NB4 (cell line): ENCODE measurements at regions not wholly inside any gene's neighbourhood (a gene's known extent, or its start where the extent isn't known, plus 50 kb on each side); places are given as distances from the start of the nearest gene placed in this dataset.
"Not testable (repeated sequence)": the region's sequence is repeated elsewhere in the genome, so short reads cannot be mapped to it uniquely, and the experiment has no call there.

Experiments used
- DNase-seq: peaks from one replicate; pipeline ENCODE4 v3.0.0; 2010; ENCODE audit warnings: low read depth
- H3K4me3 ChIP-seq: one replicate; pipeline ENCODE4 v1.5.1; 2011; ENCODE audit warnings: mild to moderate bottlenecking, low read depth, low read length, moderate library complexity
- MAX ChIP-seq: IDR thresholded peaks from 2 replicates; pipeline ENCODE4 v1.6.1; 2011; ENCODE audit warnings: low read depth, low read length
- MYC ChIP-seq: IDR thresholded peaks from 2 replicates; pipeline ENCODE4 v1.6.1; 2011; ENCODE audit warnings: low read depth, low read length
- POLR2A ChIP-seq: IDR thresholded peaks from 2 replicates; pipeline ENCODE4 v1.6.1; 2011; ENCODE audit warnings: mild to moderate bottlenecking; ENCODE audit not compliant: insufficient read length; ENCODE audit errors: extremely low read depth
- TF ChIP-seq, protein P1 (sequence below): IDR thresholded peaks from one replicate; pipeline ENCODE4 v1.5.1; 2012; ENCODE audit warnings: low read depth, low read length

DNA sequence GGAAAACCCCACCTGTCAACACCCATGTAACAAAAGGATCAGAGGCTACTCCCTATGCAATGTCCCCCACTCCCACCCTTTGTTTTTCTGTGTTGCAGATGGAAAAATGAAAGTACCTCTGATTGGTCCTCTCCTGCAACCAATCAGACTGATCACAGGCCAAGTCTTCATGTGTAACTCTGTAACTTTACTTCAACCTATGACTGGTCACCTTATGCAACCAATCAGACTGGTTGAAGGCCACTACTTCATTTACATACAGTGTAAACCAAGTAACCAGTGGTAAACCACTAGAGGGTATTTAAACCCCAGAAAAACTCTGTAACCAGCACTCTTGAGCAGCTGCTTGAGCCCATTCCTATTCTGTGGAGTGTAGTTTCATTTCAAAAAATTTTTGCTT, 266.3 kb upstream of the OLFM3 start:
- peak; percentile 0 for DNase-seq
- H3K4me3 ChIP-seq: no peak overlapping the region
- no peak for TF ChIP-seq POLR2A
- TF ChIP-seq, protein P1, sequence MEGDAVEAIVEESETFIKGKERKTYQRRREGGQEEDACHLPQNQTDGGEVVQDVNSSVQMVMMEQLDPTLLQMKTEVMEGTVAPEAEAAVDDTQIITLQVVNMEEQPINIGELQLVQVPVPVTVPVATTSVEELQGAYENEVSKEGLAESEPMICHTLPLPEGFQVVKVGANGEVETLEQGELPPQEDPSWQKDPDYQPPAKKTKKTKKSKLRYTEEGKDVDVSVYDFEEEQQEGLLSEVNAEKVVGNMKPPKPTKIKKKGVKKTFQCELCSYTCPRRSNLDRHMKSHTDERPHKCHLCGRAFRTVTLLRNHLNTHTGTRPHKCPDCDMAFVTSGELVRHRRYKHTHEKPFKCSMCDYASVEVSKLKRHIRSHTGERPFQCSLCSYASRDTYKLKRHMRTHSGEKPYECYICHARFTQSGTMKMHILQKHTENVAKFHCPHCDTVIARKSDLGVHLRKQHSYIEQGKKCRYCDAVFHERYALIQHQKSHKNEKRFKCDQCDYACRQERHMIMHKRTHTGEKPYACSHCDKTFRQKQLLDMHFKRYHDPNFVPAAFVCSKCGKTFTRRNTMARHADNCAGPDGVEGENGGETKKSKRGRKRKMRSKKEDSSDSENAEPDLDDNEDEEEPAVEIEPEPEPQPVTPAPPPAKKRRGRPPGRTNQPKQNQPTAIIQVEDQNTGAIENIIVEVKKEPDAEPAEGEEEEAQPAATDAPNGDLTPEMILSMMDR: no peak

DNA sequence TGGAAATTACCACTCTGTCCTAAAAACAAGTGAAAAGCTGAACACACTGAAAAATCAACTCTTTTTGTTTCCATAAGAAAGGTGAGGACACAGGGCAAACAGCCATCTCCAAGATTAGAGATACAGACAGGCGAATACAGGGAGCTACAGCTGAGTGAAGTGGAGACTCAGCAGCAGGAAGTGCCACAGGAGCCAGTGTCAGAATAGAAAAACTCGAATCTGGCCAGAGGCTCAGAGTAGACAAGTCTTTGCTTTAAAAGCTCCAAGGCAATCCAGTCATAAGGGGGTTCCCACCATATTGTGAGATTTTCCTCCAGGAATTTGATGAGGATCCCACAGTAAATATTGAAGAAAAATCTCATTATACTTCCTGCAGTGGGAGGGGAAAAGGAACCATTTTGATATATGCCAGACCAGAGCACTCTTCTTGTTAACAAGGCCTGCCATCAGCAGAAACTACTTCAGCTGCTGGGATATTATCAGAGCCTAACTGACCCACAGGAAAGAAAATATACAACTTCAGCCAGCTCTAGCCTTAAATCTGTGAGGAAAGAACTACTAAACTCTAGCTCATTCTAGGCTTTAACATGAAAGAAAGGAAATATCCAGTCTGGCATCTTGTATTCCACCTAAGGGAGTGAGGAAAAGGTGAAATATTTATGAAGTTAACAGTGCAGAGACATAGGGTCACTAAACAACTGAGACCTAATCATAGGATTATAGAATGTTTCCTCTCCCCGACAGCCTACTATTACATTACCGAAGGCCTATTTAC, 256.2 kb upstream of the OLFM3 start:
- no peak overlapping the region for H3K4me3 ChIP-seq
- TF ChIP-seq POLR2A (no peak), MAX (no peak), MYC (no peak)
- TF ChIP-seq, protein P1: no peak

GRCh38 chr1:102241431-102242338, 245.0 kb upstream of the OLFM3 start:
- DNase-seq: peak; percentile 3
- TF ChIP-seq MAX: no peak
- TF ChIP-seq, protein P1: no peak
- no peak for TF ChIP-seq MYC
- TF ChIP-seq POLR2A: no peak
- H3K4me3 ChIP-seq: no peak overlapping the region

More for the DNA sequence above, 256.2 kb upstream of the OLFM3 start:
- no peak for DNase-seq

GRCh38 chr1:102239247-102239646, 242.5 kb upstream of the OLFM3 start:
- DNase-seq: no peak
- no peak for TF ChIP-seq POLR2A
- TF ChIP-seq MAX: no peak
- H3K4me3 ChIP-seq: no peak overlapping the region

- DNase-seq: no peak
- H3K4me3 ChIP-seq: no peak overlapping the region
- TF ChIP-seq POLR2A (no peak), MAX (no peak), MYC (no peak)
- TF ChIP-seq, protein P1: no peak
Measured at GRCh38 chr1:102234753-102235359, 238.1 kb upstream of the OLFM3 start.

DNA sequence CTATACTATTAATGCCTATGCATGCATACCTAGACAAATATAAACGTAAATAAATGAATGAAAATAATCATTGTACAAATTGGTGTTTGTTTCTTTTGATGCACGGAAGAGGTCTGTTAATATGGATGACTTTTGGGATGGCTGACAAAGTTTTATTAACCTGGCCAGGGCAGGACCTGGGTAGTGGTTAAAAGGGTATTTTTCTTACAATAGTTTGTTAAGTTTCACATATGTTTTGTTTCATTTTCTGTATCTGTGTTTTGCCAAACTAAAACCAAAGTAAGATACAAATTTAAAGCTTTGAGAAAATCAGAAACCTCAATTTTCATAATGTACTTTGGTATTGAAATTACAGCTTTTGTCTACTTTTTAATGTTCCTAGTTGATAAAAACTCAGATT, 222.7 kb upstream of the OLFM3 start:
- no peak for TF ChIP-seq MYC
- TF ChIP-seq, protein P1: no peak
- TF ChIP-seq POLR2A: no peak
- TF ChIP-seq MAX: no peak
- H3K4me3 ChIP-seq: no peak overlapping the region
- DNase-seq: no peak

- H3K4me3 ChIP-seq: not testable (repeated sequence)
- peak; percentile 1 for DNase-seq
Measured at GRCh38 chr1:102210891-102211290, 214.2 kb upstream of the OLFM3 start.
